ENCODE measurements at regions not wholly inside any gene's neighbourhood (a gene's known extent, or its start where the extent isn't known, plus 50 kb on each side); places are given as distances from the start of the nearest gene placed in this dataset.

DNA sequence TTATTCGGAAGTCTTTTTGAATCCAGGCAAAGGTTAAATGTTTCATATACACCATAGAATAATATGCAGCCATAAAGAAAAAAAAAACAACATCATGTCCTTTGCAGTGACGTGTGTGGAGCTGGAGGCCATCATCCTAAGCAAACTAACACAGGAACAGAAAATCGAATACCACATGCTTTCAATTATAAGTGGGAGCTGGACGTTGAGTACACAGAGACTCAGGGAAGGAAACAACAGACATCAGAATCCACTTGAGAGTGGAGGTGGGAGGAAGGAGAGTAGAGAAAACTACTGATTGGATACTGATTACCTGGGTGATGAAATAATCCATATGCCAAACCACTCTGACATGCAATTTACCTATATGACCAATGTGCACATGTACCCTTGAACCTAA lies 293.4 kb downstream of the KLF6 start:
- H3K27me3 ChIP-seq (ENCODE audit: insufficient read depth, poor library complexity, severe bottlenecking): no peaks in the 10 kb centered on the region
- TF ChIP-seq POLR2AphosphoS5 (IDR thresholded peaks at IDR 0.05; ENCODE audit: low read depth) (no peak), SPI1 (IDR thresholded peaks at IDR 0.05; ENCODE audit: borderline replicate concordance, low read depth) (no peak)
- TF ChIP-seq, protein P1, sequence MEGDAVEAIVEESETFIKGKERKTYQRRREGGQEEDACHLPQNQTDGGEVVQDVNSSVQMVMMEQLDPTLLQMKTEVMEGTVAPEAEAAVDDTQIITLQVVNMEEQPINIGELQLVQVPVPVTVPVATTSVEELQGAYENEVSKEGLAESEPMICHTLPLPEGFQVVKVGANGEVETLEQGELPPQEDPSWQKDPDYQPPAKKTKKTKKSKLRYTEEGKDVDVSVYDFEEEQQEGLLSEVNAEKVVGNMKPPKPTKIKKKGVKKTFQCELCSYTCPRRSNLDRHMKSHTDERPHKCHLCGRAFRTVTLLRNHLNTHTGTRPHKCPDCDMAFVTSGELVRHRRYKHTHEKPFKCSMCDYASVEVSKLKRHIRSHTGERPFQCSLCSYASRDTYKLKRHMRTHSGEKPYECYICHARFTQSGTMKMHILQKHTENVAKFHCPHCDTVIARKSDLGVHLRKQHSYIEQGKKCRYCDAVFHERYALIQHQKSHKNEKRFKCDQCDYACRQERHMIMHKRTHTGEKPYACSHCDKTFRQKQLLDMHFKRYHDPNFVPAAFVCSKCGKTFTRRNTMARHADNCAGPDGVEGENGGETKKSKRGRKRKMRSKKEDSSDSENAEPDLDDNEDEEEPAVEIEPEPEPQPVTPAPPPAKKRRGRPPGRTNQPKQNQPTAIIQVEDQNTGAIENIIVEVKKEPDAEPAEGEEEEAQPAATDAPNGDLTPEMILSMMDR (IDR thresholded peaks at IDR 0.05; ENCODE audit: insufficient read depth, low read length): no peak
- TF ChIP-seq, protein P2, sequence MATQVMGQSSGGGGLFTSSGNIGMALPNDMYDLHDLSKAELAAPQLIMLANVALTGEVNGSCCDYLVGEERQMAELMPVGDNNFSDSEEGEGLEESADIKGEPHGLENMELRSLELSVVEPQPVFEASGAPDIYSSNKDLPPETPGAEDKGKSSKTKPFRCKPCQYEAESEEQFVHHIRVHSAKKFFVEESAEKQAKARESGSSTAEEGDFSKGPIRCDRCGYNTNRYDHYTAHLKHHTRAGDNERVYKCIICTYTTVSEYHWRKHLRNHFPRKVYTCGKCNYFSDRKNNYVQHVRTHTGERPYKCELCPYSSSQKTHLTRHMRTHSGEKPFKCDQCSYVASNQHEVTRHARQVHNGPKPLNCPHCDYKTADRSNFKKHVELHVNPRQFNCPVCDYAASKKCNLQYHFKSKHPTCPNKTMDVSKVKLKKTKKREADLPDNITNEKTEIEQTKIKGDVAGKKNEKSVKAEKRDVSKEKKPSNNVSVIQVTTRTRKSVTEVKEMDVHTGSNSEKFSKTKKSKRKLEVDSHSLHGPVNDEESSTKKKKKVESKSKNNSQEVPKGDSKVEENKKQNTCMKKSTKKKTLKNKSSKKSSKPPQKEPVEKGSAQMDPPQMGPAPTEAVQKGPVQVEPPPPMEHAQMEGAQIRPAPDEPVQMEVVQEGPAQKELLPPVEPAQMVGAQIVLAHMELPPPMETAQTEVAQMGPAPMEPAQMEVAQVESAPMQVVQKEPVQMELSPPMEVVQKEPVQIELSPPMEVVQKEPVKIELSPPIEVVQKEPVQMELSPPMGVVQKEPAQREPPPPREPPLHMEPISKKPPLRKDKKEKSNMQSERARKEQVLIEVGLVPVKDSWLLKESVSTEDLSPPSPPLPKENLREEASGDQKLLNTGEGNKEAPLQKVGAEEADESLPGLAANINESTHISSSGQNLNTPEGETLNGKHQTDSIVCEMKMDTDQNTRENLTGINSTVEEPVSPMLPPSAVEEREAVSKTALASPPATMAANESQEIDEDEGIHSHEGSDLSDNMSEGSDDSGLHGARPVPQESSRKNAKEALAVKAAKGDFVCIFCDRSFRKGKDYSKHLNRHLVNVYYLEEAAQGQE (IDR thresholded peaks at IDR 0.05; ENCODE audit: insufficient replicate concordance, low read depth): no peak
- no peak overlapping the region for H3K27ac ChIP-seq (replicated peaks)
- H3K4me3 ChIP-seq (replicated peaks; ENCODE audit: insufficient read depth, low read length): no peak overlapping the region
- DNase-seq (ENCODE audit: low read depth in 1 of 2, low spot score in 1 of 2): no peak

DNA sequence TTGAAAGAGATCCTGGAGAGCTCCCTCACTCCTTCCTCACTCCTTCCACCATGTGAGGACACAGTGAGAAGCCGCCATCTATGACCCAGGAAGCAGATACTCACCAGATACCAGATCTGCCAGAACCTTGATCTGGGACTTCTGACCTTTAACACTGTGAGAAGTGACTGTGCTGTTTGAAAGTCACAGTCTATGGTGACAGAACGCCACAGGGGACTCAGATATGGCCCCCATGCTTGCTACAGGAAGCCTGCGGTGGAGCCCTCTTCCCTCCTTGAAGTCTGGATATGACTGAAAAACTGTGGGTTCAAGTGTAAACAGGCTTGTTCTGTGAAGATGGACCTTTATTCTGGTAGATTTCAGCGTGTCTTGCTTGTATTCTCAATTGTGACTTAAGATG lies 297.8 kb downstream of the KLF6 start:
- DNase-seq (ENCODE audit: low read depth in 1 of 2, low spot score in 1 of 2): no peak
- no peak overlapping the region for H3K4me3 ChIP-seq (replicated peaks; ENCODE audit: insufficient read depth, low read length)
- H3K27me3 ChIP-seq (ENCODE audit: insufficient read depth, poor library complexity, severe bottlenecking): no peaks in the 10 kb centered on the region
- H3K27ac ChIP-seq (replicated peaks): no peak overlapping the region
- no peak for TF ChIP-seq POLR2AphosphoS5 (IDR thresholded peaks at IDR 0.05; ENCODE audit: low read depth)
- TF ChIP-seq, protein P2 (IDR thresholded peaks at IDR 0.05; ENCODE audit: insufficient replicate concordance, low read depth): no peak
- TF ChIP-seq SPI1 (IDR thresholded peaks at IDR 0.05; ENCODE audit: borderline replicate concordance, low read depth): no peak
- no peak for TF ChIP-seq GABPA (IDR thresholded peaks at IDR 0.05; ENCODE audit: low read depth)
- TF ChIP-seq, protein P1 (IDR thresholded peaks at IDR 0.05; ENCODE audit: insufficient read depth, low read length): no peak

DNA sequence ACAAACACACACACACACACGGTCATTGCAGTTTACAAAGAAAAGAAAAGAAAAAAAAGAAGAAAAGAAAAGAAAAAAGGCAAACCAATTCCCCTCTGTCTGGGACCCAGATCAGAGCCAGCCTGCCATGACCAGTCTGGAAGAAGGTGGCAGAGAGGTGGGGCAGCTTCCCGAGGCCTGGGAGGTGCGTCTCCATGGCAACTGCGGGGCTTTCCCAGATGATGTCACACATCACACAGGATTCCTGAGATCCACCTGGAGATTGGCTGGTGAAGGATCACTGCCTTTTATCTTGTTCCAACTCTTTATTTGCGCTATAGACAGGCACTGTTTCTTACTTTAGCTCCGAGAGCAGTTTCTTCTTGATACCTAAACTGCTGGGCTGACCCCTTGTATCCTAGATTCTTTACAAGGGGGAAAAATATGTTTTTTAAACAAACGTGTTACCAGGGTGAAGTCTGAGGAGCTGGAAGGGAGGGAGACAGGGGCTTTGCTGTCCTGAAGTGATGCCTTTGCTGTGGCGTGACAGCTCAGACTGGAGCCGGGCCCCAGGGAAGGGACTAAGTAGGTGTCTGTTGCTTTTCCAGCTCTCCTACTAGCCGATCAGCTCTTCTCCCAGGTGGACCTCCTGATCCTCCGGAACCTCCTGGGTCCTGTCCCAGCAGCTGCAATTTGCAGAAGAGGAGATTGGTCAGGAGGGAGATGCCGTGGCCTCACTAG lies 298.5 kb downstream of the KLF6 start:
- Histone ChIP-seq H3K27me3 (ENCODE audit: insufficient read depth, poor library complexity, severe bottlenecking) (no peaks in the 10 kb centered on the region), H3K27ac (replicated peaks) (no peak overlapping the region), H3K4me3 (replicated peaks; ENCODE audit: insufficient read depth, low read length) (no peak overlapping the region)
- DNase-seq (ENCODE audit: low read depth in 1 of 2, low spot score in 1 of 2): no peak
- TF ChIP-seq GABPA (IDR thresholded peaks at IDR 0.05; ENCODE audit: low read depth) (no peak), POLR2AphosphoS5 (IDR thresholded peaks at IDR 0.05; ENCODE audit: low read depth) (no peak)

DNA sequence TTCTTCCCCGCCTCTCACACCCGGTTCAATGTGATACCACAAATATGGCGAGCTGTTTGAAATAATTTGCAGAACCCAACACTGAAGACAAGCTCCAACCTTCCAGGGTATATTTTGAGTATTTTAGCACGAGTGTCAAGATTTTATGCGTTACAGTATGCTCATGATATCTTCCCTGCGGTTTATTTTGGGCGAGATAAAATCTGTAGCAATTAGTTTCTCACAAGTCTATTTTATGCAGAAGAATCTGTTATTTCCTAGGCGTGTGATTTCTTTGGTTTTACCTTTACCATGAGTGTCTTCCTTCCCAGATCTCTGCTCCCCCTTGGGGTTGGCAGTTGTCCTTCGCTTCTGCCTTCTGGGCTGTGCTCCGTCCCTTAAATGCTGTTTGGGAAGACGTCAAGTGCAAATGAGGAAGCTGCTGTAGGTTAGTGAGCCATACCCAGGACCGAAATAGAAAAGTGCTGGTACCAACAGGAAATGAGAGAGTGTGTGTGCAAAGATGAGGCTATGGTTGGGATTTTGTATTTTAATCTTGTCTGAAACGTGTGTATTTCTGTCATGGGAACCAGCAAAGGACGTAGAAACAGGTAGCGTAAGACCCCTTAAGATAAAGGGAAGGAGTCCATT lies 299.8 kb downstream of the KLF6 start:
- Histone ChIP-seq H3K27ac (replicated peaks) (no peak overlapping the region), H3K27me3 (ENCODE audit: insufficient read depth, poor library complexity, severe bottlenecking) (no peaks in the 10 kb centered on the region), H3K4me3 (replicated peaks; ENCODE audit: insufficient read depth, low read length) (no peak overlapping the region)
- DNase-seq (ENCODE audit: low read depth in 1 of 2, low spot score in 1 of 2): no peak
- TF ChIP-seq SPI1 (IDR thresholded peaks at IDR 0.05; ENCODE audit: borderline replicate concordance, low read depth): no peak
- TF ChIP-seq, protein P1 (IDR thresholded peaks at IDR 0.05; ENCODE audit: insufficient read depth, low read length): no peak
- no peak for TF ChIP-seq GABPA (IDR thresholded peaks at IDR 0.05; ENCODE audit: low read depth)
- TF ChIP-seq, protein P2 (IDR thresholded peaks at IDR 0.05; ENCODE audit: insufficient replicate concordance, low read depth): no peak
- no peak for TF ChIP-seq POLR2AphosphoS5 (IDR thresholded peaks at IDR 0.05; ENCODE audit: low read depth)
